Activated CD8-positive, alpha-beta memory T cell treated with anti-CD3 and anti-CD28 coated beads, Interleukin-2, amount 50 U/mL, for 24 hours (primary cell): ENCODE measurements at regions not wholly inside any gene's neighbourhood (a gene's known extent, or its start where the extent isn't known, plus 50 kb on each side); places are given as distances from the start of the nearest gene placed in this dataset.

ENCODE experiments used
- DNase-seq: peaks from one replicate; pipeline ENCODE4 v3.0.0-alpha.2; 2020; ENCODE audit errors: extremely low read depth

DNA sequence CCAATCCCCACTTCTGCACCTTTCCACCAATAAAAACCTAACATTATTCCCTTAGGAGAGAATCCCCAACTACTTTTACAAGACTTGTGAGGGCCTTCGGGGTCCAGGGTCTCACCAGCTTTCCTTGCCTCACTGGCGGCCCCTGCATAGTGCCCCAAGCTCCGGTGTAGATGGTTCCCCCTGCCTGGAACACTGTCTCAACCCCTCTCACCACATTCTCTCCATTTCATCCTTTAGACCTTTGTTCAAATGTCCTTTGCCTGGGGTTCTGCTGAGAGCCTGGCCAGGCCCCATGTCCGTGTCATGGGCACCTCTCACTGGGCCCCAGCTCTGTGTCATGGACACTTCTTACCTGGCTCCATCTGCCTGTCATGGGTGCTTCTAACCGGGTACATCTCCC lies 64.5 kb upstream of the SORCS3 start:
- no peak for DNase-seq

DNA sequence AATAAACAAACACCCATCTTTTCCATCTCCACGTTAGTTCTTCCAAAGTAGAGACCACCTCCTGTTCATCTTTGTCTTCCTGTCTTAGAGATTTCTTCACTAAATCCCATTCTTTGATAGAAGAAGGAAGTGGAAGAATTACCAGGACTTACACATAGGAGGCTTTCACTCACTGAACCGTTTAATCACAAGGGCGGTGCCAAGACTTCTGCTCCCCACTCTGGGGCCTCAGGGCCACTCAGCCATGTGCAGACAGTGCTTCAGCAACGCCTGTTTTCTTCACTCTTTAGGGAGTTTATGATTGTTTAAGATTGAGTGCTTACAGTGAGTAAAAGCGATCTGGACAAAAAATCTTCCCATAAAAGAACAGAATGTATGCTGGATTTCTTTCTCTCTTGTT lies 63.9 kb upstream of the SORCS3 start:
- DNase-seq, result no peak

DNA sequence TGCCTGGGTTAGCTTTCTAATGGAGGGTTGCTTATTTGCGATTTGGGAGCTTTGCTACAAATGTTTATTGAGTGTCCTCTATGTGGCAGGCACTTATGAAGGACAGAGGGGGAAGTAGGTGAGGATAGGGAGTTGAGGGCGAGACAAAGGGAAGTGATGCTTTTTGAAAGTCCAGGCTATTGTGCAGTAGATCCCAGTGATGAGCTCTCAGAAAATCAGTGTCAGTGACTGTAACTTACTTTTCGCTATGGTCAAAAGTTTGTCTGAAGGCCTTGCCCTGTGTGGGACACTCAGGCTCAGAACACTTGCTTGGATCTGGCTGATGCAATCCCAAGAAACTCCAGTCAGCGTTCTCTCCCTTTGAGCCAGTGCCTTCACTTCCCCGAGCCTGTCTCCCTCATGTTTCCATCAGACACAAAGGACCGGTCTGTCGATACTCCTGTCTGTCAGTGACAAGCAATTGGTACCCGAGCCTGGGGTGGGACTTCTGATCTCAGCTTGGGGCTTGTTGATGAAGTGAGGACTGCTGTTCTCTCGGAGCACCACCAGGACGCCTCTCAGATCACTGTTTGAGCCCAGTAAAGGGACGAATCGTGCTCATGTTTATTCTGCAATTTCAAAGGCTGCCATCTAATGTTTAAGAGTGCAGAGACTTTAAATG lies 63.1 kb upstream of the SORCS3 start:
- no peak for DNase-seq

DNA sequence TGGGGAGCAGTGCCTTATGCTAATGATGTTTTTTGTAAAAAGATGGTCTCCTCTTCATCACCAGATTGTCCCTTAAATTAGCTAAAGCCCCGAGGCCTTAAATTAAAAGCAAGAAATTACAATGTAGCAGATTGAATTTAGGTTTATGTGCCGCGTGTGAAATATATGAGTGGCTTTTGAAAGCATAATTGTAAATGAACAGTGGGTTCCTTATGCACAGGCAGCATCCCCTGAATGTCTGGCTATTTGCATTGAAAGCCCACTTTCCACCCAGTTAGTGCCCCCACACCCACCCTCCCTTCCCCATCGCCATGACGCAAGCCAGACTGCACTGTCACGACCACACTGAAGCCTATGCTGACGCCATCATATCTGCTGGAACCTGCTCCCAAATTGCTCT lies 62.4 kb upstream of the SORCS3 start:
- no peak for DNase-seq

DNA sequence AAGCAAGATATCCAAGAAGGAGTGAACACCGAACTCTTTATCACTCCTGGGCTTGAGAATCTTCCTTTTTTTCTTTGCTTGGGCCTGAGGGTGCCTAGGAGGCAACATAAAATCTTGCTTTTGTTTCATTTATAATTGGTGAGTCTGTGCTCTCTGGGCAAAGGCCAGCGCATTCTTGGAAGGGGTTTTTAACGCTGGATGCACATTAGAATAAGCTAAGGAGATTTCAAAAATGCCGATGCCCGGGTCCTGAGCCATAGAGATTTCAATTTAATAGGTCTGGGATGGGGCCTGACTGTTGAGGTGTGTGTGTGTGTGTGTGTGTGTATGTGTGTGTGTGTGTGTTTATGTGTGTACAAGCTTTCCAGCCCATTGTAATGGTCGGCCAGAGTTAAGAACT lies 62.0 kb upstream of the SORCS3 start:
- DNase-seq, result no peak

DNA sequence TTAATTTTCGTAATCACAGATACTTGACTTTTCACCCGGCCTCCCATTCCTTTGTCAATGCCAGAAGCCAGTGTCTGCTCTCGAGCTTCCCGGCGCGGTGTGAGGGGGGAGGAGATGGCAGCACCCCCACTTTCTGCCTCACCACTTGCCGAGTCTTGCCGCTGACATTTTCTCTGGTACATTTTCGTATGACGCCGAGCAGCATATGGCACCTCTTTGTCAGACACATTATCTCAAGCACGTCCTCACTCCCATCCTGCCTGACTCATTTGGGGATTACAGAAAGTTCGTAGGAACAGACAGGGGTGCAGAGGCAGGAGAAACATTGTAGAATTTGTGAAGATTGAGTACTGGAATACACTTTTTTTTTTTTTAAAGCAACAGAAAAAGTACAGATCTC lies 60.8 kb upstream of the SORCS3 start:
- DNase-seq, result no peak

DNA sequence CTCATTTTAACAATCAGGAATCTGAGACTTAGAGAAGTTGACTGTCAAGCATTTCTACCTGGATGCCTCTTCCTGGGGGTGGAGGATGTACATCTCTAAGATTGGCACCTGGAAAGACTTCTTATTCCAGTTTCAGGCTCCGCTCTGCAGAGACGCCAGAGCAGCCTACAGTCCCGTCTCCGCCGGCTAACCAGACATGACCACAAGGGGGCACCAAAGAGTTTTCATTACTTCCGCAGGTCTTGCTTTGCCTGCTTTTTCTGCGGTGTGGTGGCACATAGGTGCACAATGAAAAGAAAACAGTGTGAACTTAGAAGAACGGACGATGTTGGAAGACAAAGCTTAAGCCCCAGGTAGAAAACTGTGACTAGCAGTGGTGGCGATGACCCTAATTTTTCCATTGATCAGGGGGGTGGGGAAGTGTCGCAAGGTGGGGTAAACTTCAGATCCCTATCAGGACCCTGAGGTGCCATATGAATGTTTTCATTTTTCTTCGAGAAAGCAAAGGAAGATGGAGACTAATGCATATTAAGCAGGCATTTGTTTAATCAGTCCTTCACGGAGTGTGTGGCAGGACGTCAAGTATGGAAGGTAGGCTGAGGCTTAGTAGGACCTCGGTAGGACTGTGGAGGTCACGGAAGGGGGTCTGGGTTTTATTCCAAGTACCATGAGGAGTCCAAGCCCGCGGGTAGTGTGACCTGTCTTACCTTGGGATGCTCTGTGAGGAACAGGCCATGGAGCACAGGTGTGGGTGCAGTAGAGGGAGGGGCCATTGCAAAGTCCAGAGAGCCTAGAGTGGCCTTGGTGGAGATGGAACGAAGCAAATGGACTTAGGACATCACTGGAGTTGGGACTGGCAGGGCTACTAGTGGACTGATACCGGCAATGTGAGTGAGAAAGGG lies 60.1 kb upstream of the SORCS3 start:
- DNase-seq, result peak; percentile 40

DNA sequence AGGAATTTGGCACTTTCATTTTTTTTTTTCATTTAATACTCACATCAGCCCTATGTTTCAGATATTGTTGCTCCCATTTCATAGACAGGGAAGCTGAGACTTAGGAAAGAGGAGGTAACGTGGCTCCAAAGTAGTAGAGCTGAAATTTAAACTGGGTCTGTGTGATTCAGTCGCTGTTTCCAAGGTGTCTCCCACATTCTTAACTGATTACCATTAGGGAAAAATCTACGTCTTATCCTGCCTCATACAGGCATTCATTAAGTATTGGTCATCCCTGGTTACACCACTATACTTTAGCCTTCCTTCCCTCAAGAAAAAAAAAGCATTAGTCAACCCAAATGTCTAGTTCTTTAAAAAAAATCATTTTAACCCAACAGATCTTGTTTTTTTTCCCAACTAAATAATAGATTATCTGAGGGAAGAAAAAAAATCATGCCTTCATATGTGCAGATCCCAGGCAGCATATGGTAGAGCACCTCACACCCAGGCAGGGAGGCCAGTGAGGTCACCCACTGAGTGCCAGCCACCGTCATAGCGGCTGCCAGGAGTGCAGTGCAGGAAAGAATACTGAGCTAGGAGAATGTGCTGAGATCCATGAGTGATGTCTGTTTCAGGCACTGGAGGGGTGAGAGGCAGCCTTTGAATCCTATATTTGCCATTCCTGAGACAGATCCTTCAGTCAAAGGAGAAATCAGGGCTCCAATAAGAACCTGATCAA lies 59.0 kb upstream of the SORCS3 start:
- DNase-seq, result no peak

DNA sequence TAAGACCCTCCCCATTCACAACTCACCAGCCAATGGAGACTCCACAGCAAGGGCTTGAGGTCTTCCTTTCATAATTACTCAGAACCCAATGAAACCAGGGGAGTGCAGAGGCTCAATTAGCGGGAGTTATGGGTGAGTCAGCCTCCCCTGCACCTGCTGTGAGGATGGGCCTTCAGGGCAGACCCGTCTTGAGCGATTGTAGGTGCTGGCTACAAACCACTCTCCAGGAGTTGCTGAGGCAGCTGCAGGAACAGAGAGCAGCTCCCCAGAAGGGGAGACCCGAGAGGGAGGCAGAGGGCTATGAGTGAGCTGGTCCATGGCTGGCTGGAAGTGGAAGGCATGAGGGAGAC lies 58.5 kb upstream of the SORCS3 start:
- DNase-seq, result no peak

DNA sequence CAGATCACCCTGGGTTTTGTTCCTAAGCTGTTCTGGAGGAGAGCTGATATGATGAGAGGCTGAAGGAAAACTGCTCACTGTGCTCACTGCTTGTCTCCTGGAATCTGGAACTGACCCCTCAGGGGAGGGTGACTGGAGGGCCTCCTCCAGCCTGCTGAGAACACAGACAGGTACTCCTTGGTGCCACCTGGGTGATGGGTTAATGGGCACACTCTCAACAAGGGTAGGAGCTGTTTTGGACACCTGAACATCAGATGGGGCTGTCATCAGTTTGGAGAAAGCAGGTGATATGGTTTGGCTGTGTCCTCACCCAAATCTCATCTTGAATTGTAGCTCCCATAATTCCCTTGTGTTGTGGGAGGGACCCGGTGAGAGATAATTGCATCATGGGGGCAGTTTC lies 58.1 kb upstream of the SORCS3 start:
- DNase-seq, result no peak

DNA sequence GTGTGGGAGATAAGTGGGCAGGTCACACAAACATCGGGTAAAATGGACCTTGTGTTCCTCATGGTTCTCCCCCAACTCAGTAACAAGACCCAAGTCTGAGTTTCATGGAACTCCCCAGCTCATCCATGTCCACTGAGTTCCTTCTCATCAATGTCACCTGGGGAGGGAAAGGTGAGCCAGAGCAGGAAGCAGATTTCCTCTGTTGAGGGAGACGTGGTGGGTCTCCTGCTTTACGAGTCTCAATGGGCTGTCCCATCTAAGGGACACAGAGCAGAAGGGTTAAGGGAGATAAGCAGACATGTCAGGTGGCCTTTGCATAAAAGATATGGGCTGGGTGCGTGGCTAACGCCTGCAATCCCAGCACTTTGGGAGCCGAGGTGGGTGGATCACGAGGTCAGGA lies 56.5 kb upstream of the SORCS3 start:
- DNase-seq, result no peak

DNA sequence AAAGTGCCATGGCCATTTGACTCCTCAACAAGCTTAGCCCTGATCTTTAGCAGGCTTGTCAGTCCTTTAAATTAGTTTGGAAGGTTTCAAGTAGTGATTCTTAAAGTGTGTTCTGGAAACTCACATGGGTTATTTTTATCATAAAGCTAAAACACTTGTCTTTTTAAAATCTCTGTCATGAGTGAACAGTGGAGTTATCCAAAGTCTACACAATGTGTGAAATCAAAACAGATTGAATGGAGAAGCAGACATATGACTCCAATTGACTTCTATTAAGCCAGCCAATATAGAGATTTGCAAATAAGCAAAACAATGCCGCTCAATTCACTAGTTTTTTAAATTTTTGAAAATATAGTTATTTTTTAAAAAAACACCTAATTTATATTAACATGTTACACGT lies 53.3 kb upstream of the SORCS3 start:
- no peak for DNase-seq

DNA sequence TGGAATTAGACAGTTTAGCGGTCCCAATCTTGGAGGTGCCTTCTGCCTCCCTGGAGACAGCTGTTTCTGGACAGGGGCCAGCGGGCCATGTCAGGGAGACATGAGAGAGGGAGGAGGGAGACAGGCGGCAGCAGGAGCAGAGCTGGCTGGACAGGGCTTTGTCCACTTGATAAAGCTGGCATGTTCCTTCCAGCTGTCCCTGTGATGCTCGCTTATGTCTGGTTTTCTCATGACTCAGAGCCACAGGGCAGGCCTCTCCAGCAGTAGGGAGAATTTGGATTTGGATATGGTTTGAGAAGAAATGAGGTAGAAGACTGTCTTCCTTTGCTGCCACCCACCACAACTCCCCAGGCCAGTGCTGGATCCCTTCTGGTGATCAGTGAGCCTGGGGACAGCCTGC lies 51.7 kb upstream of the SORCS3 start:
- no peak for DNase-seq

DNA sequence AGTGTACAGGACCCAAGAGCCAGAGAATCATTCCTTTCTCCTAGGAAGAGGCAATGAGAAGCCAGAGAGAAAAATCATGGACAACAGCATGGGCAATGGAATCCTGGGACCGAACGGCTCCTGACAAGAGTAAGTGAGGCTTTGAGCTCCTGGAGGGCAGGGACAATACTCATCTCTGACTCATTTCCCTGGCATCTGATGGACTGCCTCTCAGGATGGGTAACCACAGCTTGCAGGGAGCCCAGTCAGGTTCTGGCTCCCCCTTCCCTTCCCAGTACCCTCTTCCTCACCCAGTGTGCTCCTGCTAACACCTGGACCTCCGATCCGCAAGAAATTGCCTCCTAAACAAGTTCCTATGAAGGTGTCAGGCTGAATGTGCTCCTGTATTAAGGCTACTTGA lies 51.2 kb upstream of the SORCS3 start:
- DNase-seq, result no peak
